ENCODE measurements at regions not wholly inside any gene's neighbourhood (a gene's known extent, or its start where the extent isn't known, plus 50 kb on each side); places are given as distances from the start of the nearest gene placed in this dataset.

- DNase-seq (ENCODE audit: low read depth, low spot score) (no peak), ATAC-seq (no peak), FAIRE-seq (no peak)
- Histone ChIP-seq H3K27ac (ENCODE audit: control insufficient read depth, insufficient read depth) (no peak overlapping the region), H2AFZ (ENCODE audit: control insufficient read depth, low read depth, low read length) (no peak overlapping the region), H3K27me3 (replicated peaks in 1 of 2; ENCODE audit: control insufficient read depth in 2 of 2, insufficient read depth in 2 of 2, low read length in 1 of 2) (no peaks in the 10 kb centered on the region), H3K4me3 (no peak overlapping the region), H3K36me3 (ENCODE audit: control insufficient read depth in 2 of 2, insufficient read depth in 2 of 2, low read length in 1 of 2) (no peaks in the 10 kb centered on the region), H3K9ac (ENCODE audit: control insufficient read depth, insufficient read depth, low read length) (no peak overlapping the region), H4K20me1 (ENCODE audit: control insufficient read depth, insufficient read depth) (no peaks in the 10 kb centered on the region), H3K4me1 (ENCODE audit: control insufficient read depth, insufficient read depth, low read length) (no peaks in the 10 kb centered on the region), H3K79me2 (ENCODE audit: control insufficient read depth, insufficient read depth, low read length) (no peaks in the 10 kb centered on the region), H3K9me3 (replicated peaks; ENCODE audit: control insufficient read depth, insufficient read depth, low read length) (no peaks in the 10 kb centered on the region), H3K4me2 (ENCODE audit: control insufficient read depth, insufficient read depth) (no peak overlapping the region)
- BruUV-seq (replicated peaks), result no TSS peak
- SMC1A ChIA-PET (ENCODE audit: uncharacterized antibody, unreplicated experiment), result interaction anchor here (1.5 kb wide), 1 partner anchor 11 kb away, joined by 5 read pairs; no protein-coding TSS in a partner anchor
- RAD21 ChIA-PET (ENCODE audit: unreplicated experiment), result no interaction called here
- POLR2A ChIA-PET, result no interaction called here
- intact Hi-C loops (cut with micrococcal nuclease; ENCODE audit: unreplicated experiment) (no loop called here), in situ Hi-C loops (cut with MboI) (no loop called here)
- 2% methylated on average over 3 of the region's 3 CpGs for WGBS (ENCODE audit: insufficient coverage, insufficient replicate concordance, low lambda C conversion rate, missing lambda C conversion rate)
- CTCF ChIA-PET, result no interaction called here
- TF ChIP-seq, protein P1, sequence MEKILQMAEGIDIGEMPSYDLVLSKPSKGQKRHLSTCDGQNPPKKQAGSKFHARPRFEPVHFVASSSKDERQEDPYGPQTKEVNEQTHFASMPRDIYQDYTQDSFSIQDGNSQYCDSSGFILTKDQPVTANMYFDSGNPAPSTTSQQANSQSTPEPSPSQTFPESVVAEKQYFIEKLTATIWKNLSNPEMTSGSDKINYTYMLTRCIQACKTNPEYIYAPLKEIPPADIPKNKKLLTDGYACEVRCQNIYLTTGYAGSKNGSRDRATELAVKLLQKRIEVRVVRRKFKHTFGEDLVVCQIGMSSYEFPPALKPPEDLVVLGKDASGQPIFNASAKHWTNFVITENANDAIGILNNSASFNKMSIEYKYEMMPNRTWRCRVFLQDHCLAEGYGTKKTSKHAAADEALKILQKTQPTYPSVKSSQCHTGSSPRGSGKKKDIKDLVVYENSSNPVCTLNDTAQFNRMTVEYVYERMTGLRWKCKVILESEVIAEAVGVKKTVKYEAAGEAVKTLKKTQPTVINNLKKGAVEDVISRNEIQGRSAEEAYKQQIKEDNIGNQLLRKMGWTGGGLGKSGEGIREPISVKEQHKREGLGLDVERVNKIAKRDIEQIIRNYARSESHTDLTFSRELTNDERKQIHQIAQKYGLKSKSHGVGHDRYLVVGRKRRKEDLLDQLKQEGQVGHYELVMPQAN (conservative IDR thresholded peaks at IDR 0.05), result no peak
- TF ChIP-seq NRF1 (conservative IDR thresholded peaks at IDR 0.05; ENCODE audit: low read depth, low read length) (no peak), MEF2B (IDR thresholded peaks at IDR 0.05; ENCODE audit: partially characterized antibody, poor library complexity, severe bottlenecking) (no peak), ZNF592 (IDR thresholded peaks at IDR 0.05) (no peak)
Observed at GRCh38 chr2:53210538-53210937, 557.1 kb upstream of the CHAC2 start.
